HG02981 (cell line): ENCODE measurements at regions not wholly inside any gene's neighbourhood (a gene's known extent, or its start where the extent isn't known, plus 50 kb on each side); places are given as distances from the start of the nearest gene placed in this dataset.
"Not testable (repeated sequence)": the region's sequence is repeated elsewhere in the genome, so short reads cannot be mapped to it uniquely, and the experiment has no call there.

Experiments
- ATAC-seq: cut with Tn5 transposase; IDR thresholded peaks from one replicate; pipeline ENCODE4 v1.9.1; 2021; ENCODE audit warnings: mild to moderate bottlenecking, moderate library complexity; ENCODE audit not compliant: unreplicated experiment

DNA sequence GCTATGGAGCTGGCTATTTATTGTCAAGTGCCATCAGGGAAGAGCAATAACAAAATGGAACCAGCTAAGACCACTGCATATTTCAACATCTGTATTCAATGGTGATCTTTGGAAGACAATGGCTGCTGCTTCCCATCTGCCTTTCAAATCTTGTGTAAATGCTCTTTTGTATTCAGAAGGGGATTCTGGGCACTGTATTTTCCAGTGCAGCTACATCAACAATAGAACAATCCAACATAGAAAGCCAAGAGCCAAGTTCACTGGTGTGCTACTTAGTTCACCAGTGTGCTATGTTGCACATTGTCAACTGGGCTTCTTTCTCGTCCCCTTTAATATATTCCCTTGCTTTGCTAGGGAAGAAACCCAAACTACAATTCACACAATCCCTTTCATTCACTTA, 128.8 kb upstream of the OR4E1 start:
- no peak for ATAC-seq

DNA sequence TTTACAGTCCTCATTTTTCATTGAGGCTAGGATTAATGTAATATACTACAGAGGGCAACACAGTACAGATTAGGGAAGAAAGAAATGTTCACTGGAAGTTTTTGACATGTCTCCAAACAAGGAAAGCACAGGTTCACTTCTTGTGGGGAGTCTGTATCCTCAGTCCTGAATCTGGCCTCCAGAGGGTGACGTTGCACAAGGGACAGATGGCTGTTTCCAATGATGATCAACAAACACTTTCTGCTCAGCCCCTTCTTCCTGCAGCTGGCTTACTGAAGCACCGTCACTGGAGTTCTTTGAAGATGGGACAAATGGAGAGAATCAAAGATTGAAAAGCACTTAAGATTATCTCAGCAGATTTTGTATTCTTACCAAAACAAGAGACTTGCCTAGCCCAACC, 123.3 kb upstream of the OR4E1 start:
- no peak for ATAC-seq

DNA sequence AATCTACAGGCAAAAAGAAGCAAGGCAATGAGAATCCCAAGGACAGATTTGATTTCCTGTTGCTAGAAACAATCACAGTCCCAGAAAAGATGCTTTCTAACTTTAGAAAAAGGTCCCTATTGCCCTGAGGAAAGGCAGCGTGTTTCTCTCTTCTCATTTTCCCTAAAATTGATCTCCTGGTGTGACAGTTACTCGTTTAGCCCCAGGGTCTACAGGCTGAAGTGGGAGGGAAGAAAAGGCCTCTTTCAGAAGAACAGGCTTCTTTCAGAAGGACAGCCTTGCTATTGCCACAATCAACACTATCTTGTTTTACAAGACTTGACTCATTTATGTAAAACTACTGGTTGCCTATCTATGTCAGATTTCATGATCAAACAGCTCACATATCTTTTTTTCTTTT, 121.8 kb upstream of the OR4E1 start:
- ATAC-seq: no peak

DNA sequence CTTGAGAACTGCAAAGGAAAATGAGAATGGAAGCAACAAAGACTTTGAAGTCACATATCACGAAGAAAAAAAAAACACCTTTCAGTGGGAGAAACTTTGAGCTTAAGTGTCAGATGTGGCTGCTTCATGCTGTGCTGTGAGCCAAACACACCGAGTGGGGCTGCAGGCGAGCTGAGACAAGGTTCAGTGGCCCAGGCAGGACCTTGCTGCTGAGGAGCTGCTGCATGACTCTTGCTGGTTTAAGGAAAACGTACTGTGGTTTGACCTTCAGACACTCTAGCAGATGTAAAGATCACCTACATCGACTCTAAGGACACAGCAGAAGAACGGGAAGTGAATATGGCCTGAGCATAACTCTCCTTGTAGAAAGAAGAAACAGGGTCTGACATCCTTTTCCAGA, 118.1 kb upstream of the OR4E1 start:
- ATAC-seq: no peak

DNA sequence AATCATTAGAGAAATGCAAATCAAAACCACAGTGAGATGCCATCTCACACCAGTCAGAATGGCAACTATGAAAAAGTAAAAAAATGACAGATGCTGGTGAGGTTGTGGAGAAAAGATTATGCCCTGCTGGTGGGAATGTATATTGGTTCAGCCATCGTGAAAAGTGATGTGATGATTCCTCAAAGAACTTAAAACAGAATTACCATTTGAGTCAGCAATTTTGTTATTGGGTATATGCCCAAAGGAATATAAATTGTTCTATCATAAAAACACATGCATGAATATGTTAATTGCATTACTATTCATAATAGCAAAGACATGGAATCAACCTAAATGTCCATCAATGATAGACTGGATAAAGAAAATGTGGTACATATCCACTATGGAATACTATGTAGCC, 115.1 kb upstream of the OR4E1 start:
- ATAC-seq: not testable (repeated sequence)

DNA sequence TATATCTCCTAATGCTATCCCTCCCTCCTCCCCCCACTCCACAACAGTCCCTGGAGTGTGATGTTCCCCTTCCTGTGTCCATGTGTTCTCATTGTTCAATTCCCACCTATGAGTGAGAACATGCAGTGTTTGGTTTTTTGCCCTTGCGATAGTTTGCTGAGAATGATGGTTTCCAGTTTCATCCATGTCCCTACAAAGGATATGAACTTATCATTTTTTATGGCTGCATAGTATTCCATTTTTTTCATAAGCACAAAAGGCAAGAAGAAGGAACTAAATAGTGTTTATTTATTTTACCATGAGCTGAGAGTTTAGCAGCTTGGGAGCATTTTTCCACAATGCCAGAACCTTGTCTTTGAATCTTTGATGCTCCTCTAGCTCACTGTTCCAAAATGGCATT, 113.6 kb upstream of the OR4E1 start:
- not testable (repeated sequence) for ATAC-seq

- no peak for ATAC-seq
Observed at GRCh38 chr14:21781543-21781942, 107.9 kb upstream of the OR4E1 start.

GRCh38 chr14:21780429-21781084, 106.9 kb upstream of the OR4E1 start:
- no peak for ATAC-seq

GRCh38 chr14:21771671-21772070, 98.1 kb upstream of the OR4E1 start:
- ATAC-seq: no peak

DNA sequence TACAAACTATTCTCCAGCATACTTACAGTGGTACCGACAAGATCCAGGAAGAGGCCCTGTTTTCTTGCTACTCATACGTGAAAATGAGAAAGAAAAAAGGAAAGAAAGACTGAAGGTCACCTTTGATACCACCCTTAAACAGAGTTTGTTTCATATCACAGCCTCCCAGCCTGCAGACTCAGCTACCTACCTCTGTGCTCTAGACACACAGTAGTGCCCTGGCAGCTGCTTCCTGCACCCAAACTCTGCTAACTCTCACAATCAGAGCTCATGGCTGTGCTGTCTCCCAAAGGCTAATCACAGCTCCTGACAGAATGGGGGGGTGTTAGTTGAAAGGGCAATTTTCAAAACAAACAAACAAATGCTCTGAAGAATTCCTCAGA, 95.2 kb upstream of the OR4E1 start:
- ATAC-seq: no peak

GRCh38 chr14:21768116-21768874, 94.7 kb upstream of the OR4E1 start:
- no peak for ATAC-seq

DNA sequence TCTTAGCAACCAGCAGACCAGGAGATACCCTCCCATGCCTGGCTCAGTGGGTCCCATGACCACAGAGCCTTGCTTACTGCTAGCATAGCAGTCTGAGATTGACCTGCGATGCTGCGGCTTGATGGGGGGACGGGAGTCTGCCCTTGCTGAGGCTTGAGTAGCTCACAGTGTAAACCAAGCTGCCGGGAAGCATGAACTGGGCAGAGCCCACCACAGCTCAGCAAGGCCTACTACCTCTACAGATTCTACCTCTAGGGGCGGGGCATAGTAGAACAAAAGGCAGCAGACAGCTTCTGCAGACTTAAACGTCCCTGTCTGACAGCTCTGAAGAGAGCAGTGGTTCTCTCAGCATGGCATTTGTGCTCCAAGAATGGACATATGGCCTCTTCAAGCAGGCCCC, 86.7 kb upstream of the OR4E1 start:
- ATAC-seq: not testable (repeated sequence)

DNA sequence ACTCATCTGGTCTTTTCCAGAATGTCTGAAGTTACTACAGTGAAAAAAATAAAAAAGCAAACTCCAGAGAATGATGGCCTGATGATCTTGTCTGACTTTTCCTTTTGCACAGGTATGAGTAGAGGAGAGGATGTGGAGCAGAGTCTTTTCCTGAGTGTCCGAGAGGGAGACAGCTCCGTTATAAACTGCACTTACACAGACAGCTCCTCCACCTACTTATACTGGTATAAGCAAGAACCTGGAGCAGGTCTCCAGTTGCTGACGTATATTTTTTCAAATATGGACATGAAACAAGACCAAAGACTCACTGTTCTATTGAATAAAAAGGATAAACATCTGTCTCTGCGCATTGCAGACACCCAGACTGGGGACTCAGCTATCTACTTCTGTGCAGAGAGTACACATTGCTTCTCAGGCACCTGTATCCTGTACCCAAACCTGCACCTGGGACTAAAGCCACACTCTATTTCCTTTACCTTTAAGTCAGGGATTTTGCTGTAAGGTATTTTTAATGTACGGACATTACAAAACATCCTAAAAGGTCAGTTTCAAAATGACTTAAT, 75.8 kb upstream of the OR4E1 start:
- no peak for ATAC-seq

DNA sequence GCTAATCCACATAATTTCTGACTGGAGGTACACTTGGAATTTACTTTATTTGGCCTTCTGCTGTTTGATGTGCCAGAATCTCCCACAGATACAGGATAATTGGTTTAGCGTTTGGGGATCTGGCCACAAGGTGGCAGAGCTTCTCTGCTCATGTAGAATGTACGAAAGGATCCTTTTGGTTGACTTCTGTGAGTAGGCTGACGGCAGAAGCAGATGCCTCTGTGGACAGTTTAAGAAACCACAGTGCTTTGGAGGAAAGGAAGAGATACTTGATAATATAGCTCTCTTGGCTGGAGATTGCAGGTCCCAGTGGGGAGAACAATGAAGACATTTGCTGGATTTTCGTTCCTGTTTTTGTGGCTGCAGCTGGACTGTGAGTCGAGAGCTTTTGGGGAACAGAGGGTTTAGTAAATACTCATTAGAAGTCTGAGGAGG, 75.3 kb upstream of the OR4E1 start:
- ATAC-seq: peak; percentile 61

- no peak for ATAC-seq
Observed at GRCh38 chr14:21735639-21736307, 62.2 kb upstream of the OR4E1 start.

GRCh38 chr14:21735200-21735599, 61.6 kb upstream of the OR4E1 start:
- ATAC-seq: no peak

- no peak for ATAC-seq
Observed at GRCh38 chr14:21734457-21735074, 60.9 kb upstream of the OR4E1 start.

DNA sequence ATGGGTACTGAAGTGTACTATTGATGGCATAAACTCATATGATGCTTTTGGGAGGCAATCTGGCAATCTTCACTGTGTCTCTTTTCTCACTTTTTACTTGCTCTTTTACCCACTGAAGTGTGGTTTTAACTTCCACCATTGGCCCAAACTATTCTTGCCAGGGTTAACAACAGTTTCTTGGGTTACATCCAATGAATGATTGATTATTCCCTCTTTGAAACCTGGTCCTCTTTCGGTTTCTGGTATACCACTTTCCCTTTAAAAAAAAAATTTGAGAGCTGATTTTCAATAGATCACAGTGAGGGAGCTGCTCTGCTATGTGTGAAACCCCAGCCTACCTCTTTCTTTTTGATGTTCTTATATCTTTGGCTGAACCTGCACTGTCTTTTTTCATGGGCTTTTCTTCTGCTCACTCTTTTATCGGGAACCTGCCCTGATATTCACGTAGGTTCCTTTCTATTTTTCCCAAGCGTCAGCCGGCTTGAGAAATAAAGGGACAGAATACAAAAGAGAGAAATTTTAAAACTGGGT, 56.1 kb upstream of the OR4E1 start:
- no peak for ATAC-seq

DNA sequence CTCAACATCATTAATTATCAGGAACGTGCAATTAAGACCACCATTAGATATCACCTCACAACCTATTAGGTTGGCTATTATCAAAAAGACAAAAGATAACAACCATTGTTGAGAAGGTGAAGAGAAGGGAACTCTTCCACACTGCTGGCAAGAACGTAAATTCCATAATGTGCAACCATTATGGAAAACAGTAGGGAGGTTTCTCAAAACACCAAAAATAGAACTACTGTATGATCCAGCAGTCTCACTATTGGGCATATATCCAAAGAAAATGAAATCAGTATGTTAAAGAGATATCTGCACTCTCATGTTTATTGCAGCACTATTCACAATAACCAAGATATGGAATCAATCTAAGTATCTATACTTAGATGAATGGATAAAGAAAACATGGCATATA, 51.6 kb upstream of the OR4E1 start:
- ATAC-seq: no peak

GRCh38 chr14:21724090-21724973, 50.7 kb upstream of the OR4E1 start:
- ATAC-seq: no peak
